ENCODE measurements at regions not wholly inside any gene's neighbourhood (a gene's known extent, or its start where the extent isn't known, plus 50 kb on each side); places are given as distances from the start of the nearest gene placed in this dataset.

GRCh38 chr1:39128959-39129358, 75.5 kb upstream of the MACF1 start:
- TF ChIP-seq, protein P1, sequence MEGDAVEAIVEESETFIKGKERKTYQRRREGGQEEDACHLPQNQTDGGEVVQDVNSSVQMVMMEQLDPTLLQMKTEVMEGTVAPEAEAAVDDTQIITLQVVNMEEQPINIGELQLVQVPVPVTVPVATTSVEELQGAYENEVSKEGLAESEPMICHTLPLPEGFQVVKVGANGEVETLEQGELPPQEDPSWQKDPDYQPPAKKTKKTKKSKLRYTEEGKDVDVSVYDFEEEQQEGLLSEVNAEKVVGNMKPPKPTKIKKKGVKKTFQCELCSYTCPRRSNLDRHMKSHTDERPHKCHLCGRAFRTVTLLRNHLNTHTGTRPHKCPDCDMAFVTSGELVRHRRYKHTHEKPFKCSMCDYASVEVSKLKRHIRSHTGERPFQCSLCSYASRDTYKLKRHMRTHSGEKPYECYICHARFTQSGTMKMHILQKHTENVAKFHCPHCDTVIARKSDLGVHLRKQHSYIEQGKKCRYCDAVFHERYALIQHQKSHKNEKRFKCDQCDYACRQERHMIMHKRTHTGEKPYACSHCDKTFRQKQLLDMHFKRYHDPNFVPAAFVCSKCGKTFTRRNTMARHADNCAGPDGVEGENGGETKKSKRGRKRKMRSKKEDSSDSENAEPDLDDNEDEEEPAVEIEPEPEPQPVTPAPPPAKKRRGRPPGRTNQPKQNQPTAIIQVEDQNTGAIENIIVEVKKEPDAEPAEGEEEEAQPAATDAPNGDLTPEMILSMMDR (IDR thresholded peaks at IDR 0.05): no peak
- TF ChIP-seq EZH2 (IDR thresholded peaks at IDR 0.05) (no peak), EZH2phosphoT487 (IDR thresholded peaks at IDR 0.05) (no peak)
